Uterus (tissue), 2 donors: ENCODE measurements at regions not wholly inside any gene's neighbourhood (a gene's known extent, or its start where the extent isn't known, plus 50 kb on each side); places are given as distances from the start of the nearest gene placed in this dataset.

Source experiments
- POLR2A ChIP-seq, 2 donors: fragments of 450-650 bp; IDR thresholded peaks; one replicate each; pipeline ENCODE4 v1.6.1; 2016; ENCODE audit warnings: antibody characterized with exemption in 2 of 2, mild to moderate bottlenecking in 1 of 2, moderate library complexity in 1 of 2
- TF ChIP-seq, protein P1 (sequence below), 4 experiments: fragments of 200-600 bp in 2 of 4; fragments of 450-650 bp in 2 of 4; sonication (generic) in 2 of 4; IDR thresholded peaks; one replicate each; pipeline ENCODE4 v1.5.1; 2016 to 2019; ENCODE audit warnings: antibody characterized with exemption in 4 of 4, mild to moderate bottlenecking in 2 of 4, moderate library complexity in 1 of 4

GRCh38 chr5:87900419-87900818 is 368.2 kb downstream of the TMEM161B start:
- TF ChIP-seq, protein P1, sequence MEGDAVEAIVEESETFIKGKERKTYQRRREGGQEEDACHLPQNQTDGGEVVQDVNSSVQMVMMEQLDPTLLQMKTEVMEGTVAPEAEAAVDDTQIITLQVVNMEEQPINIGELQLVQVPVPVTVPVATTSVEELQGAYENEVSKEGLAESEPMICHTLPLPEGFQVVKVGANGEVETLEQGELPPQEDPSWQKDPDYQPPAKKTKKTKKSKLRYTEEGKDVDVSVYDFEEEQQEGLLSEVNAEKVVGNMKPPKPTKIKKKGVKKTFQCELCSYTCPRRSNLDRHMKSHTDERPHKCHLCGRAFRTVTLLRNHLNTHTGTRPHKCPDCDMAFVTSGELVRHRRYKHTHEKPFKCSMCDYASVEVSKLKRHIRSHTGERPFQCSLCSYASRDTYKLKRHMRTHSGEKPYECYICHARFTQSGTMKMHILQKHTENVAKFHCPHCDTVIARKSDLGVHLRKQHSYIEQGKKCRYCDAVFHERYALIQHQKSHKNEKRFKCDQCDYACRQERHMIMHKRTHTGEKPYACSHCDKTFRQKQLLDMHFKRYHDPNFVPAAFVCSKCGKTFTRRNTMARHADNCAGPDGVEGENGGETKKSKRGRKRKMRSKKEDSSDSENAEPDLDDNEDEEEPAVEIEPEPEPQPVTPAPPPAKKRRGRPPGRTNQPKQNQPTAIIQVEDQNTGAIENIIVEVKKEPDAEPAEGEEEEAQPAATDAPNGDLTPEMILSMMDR (IDR thresholded peaks at IDR 0.05): no peak
- TF ChIP-seq POLR2A (IDR thresholded peaks at IDR 0.05): no peak
